ENCODE measurements at regions not wholly inside any gene's neighbourhood (a gene's known extent, or its start where the extent isn't known, plus 50 kb on each side); places are given as distances from the start of the nearest gene placed in this dataset.

DNA sequence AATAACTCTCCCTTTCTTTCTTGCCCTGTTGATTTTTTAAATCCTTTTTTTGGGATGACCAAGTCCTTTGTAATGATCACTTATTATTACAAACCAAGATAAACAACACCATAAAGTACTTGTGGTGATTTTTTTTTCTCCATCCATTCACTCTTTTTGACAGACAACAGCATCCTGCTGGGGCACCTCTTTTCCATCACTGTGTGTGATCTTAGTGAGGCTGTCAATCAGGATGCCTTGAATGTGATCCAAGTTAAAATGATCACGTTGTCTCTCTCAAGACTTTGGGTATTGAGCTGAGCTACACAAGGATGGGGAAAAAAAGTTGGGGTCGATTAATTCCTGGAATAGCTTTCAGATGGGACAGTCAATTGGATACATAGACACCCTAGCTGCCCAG, 73.6 kb upstream of the PPP2R2B start:
- TF ChIP-seq, protein P1, sequence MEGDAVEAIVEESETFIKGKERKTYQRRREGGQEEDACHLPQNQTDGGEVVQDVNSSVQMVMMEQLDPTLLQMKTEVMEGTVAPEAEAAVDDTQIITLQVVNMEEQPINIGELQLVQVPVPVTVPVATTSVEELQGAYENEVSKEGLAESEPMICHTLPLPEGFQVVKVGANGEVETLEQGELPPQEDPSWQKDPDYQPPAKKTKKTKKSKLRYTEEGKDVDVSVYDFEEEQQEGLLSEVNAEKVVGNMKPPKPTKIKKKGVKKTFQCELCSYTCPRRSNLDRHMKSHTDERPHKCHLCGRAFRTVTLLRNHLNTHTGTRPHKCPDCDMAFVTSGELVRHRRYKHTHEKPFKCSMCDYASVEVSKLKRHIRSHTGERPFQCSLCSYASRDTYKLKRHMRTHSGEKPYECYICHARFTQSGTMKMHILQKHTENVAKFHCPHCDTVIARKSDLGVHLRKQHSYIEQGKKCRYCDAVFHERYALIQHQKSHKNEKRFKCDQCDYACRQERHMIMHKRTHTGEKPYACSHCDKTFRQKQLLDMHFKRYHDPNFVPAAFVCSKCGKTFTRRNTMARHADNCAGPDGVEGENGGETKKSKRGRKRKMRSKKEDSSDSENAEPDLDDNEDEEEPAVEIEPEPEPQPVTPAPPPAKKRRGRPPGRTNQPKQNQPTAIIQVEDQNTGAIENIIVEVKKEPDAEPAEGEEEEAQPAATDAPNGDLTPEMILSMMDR (IDR thresholded peaks at IDR 0.05; ENCODE audit: low read length, missing control alignments) = no peak
- H3K4me3 ChIP-seq (replicated peaks; ENCODE audit: low read depth, low read length) = no peak overlapping the region
- DNase-seq (ENCODE audit: low read depth) = no peak

DNA sequence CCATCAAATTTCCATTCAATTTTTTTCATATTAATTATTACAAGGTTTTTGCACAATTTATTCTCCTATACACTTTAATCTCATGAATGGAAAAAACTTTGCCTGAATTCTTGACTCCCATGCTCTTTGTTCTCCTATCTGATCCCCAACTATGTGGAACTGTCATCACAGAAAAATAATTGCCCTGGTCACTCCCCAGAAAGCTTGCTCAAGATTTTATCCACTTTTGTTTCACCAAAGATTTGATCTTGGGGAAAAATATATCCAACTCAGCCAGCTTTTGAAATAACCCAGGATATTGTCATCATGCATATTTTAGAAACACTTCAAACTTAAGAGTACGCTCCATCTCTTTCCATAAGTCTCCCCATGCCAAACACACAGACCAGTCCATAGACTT, 77.7 kb upstream of the PPP2R2B start:
- TF ChIP-seq, protein P1 (IDR thresholded peaks at IDR 0.05; ENCODE audit: low read length, missing control alignments) = no peak
- DNase-seq (ENCODE audit: low read depth) = no peak
- no peak overlapping the region for H3K4me3 ChIP-seq (replicated peaks; ENCODE audit: low read depth, low read length)

DNA sequence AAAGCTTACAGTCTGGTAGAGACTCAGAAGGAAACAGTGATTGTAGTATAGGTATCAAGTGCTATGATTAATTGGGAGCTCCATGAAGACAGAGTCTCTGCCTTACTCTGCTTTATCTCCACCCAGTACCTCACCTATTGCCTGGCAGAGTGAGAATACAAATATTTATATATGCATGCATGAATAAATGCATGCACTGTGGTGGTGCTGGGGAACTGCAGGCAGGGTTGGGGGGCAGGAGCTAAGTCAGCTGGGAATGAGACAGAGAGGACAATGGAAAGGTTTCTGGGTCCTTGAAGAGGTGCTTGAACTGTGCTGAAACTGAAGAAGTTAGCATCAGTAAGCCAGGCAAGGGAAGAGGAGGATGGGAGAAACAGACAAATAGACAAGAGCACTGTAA, 80.8 kb upstream of the PPP2R2B start:
- no peak overlapping the region for H3K4me3 ChIP-seq (replicated peaks; ENCODE audit: low read depth, low read length)
- TF ChIP-seq, protein P1 (IDR thresholded peaks at IDR 0.05; ENCODE audit: low read length, missing control alignments) = no peak
- DNase-seq (ENCODE audit: low read depth) = no peak

DNA sequence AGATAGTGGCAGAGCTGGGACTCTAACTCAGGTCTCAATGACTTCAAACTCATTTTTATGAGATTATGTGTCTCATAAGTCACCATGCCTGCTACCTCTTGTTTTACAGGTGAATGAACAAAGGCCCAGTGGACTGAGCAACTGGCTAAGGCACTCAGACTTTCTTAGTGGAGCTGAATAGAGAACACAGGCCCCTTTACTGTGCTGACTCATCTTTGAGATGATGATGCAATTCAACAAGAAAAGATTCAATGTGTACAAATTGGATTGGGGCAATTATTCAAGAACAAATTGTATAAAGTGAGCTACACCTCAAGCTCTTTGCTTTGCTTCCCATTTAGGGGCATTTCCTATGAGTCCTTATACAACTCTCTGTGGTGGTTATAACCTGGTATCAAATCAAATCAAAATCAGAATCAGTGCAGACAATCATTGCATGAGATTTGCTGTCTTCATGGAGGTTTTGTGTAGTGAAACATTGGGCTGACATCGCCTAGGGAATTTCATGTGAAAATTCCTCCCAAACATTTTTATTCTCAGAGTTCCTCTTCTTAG, 84.3 kb upstream of the PPP2R2B start:
- TF ChIP-seq, protein P1 (IDR thresholded peaks at IDR 0.05; ENCODE audit: low read length, missing control alignments) = no peak
- DNase-seq (ENCODE audit: low read depth) = peak; percentile 63
- H3K4me3 ChIP-seq (replicated peaks; ENCODE audit: low read depth, low read length) = no peak overlapping the region

DNA sequence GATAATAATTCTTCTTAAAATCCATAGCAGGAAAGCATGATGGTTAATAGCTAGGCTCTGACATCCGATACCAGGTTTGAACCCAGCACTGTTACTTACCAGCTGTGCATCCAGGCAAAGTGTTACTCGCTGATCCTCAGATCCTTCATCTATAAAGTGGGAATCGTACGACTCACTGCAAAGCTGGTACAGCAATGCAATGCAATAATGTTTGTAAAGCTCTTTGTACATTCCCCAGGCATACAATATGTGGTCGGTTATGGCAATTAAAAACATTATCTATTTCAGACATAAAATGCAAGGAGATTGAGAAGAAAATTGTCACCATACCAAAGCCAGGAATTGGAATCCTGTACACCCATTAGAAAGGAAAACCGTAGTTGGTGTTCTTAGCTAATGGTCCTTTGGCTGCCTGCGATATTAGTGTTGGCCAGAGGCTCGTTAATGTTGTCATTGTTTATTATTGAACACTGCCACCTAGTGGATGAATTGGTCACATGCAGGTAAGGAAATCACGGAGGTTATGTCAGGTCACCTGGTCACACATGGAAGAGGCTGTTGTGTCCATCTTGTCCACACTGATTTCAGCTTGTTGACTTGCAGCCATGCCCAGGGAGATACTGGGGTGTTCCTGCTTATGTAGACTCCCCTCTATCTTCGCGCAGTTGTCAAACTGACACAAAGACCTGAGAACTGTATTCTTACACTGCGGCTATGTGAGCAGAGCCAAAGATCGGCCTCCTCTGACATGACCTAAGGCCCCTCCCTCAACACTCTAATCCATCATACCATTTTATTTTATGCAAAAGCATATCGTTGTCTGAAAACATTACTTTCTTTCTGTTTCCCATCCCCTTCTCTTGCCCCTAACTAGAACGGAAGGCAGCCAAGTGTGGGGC, 87.5 kb upstream of the PPP2R2B start:
- TF ChIP-seq, protein P1 (IDR thresholded peaks at IDR 0.05; ENCODE audit: low read length, missing control alignments) = peak; percentile 76
- H3K4me3 ChIP-seq (replicated peaks; ENCODE audit: low read depth, low read length) = no peak overlapping the region
- peak; percentile 85 for DNase-seq (ENCODE audit: low read depth)

DNA sequence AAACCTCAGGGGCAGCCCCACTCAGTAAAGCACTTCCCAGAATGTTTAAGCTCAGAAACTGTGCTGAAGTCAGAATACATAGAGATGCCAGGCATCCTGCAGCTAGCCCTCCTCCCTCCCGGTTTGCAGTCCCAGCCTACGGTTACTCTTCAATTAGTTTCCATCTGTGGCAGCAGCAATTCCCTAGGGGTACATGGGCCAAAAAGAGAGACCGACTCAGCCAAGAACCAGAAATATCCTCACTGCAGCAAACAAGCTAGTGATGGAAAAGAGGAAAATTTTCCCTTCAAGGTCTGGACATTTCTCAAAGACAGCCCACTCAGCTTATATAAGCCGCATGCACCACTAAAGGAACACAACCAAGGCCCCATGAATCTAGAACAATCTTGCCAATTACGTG, 89.1 kb upstream of the PPP2R2B start:
- DNase-seq (ENCODE audit: low read depth) = no peak

More for the DNA sequence above, 89.1 kb upstream of the PPP2R2B start:
- TF ChIP-seq, protein P1 (IDR thresholded peaks at IDR 0.05; ENCODE audit: low read length, missing control alignments) = no peak
- H3K4me3 ChIP-seq (replicated peaks; ENCODE audit: low read depth, low read length) = no peak overlapping the region
